HuH-7 (cell line): ENCODE measurements at regions not wholly inside any gene's neighbourhood (a gene's known extent, or its start where the extent isn't known, plus 50 kb on each side); places are given as distances from the start of the nearest gene placed in this dataset.
"Not testable (repeated sequence)": the region's sequence is repeated elsewhere in the genome, so short reads cannot be mapped to it uniquely, and the experiment has no call there.

Experiments used
- DNase-seq: peaks from one replicate; pipeline ENCODE4 v3.0.0; 2011; ENCODE audit warnings: low spot score

DNA sequence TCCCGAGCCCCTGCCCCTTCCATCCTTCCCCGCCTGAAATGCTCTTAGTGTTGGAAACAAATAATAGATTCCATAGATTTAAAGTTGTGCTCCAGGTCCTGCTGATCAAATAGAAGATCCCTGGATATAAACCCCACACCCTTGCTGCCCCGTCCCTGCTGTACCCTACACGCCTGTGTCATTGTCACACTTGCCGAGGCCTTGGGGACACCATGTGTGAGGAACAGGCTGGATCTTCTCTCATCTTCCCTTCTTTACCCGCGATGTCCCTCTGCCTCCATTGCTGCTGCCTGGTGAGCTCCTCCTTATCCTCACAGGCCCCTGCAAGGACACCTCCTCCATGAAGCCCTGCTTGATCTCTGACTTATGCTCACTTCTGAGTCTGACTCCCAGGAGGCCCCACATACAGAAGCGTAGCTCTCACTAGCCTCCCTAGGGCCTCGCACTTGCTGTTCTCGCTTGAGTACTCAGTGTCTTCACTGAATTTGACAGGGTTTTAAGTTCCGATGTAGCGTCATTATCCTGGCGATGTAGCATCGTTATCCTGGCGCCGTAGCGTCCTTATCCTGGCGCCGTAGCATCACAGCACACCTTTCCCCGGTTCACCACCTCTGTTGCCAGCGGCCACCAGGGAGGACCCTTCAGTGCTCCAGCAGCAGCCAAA, 221.9 kb downstream of the NDUFA10 start:
- DNase-seq = no peak

DNA sequence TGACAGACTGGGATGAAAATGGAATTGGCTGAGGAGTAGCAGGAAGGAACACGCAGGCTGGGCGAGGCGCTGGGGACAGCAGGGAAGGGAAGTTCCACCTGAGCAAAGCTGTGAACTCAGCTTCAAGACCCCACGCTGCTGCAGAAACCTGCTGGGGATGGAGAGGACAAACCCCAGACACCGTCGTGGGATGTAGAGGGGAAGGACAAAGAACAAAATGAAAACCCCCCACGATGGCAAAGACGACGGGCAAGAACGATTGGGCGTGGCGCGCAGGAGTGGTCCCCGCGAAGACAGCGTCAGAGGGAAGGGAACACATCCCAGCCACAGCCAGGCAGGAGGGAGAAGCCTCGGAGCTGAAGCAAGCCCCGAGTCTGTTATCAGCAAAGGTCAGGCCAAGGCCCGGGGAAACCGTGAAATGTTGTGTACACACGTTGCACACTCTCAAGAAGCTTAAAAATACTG, 222.9 kb downstream of the NDUFA10 start:
- no peak for DNase-seq

DNA sequence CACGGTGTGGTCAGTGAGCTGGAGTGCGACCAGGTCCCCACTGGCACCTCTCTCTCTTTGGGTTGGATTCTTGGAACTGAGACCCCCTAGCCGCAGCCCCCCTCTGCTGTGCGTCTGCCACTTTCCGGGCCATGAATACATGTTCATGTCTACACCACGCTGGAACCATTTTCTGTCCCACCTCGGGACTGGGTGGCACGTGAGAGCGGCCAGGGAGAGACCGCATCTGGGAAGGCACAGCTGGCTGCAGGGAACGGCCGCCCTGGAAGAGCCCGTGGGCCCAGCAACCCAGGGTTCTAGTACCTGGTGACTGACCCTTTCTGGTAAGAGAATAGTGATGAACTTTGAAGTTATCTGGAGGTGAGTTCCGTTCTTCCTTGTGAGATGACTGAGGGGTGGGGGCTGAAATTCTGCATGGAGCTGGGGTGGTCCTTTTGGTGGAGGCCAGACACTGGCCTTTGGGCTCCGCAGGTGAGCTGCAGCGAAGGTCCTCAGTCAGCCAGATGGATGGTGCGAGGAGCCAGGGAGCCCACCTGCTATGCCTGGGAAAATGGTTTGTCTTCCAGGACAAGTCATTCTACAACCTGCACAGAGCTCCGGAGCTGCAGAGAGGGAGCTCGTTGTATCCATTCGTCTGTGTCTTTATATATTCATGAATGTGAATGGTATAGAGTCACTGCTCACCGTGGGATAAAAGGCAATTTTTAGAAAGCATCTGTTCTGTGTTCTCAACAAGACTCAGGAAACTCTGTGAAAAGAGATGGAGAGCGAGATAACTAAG, 223.5 kb downstream of the NDUFA10 start:
- DNase-seq = no peak

DNA sequence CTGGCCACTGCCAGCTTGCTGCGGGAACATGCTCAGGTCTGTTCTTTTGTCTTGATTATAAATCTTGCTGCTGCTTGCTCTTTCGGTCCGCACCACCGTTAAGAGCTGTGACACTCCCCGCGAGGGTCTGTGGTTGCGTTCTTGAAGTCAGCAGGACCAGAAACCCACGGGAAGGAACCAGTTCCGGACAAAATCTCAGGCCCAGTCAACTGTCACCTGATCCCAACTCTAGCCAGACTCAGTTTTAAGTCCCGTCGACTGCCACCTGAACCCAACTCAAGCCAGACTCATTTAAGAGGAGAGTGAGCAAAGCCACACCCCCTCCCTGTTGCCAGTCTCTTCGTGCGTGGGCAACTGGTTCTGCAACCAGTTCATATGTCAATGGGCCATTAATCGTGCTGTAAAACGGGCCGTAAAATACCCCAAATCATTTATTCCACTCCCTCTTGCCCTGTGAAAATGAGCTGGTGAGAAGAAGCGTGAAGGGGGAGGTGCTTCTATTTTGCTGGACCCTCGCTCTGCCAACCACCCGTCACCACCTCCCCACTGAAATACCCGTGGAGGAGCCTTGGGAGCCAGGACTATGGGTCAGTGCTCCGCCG, 224.3 kb downstream of the NDUFA10 start:
- no peak for DNase-seq

DNA sequence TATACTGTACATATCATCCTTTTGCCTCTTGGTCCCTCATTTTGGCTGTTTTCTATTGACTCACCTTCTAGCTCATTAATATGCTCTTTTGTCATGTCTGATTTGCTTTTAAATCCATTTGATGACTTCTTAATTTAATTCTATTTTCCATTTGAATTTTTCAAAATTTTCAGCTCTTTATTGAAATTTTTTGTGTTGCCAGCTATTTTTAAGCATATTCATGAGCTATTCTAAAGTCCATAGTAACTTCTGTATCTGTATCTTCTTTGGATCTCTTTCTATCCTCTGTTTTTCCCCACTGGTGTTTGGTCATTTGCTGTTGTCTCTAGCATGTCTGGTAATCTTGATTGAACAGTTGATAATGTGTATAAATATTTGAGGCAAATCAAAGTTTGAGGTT, 227.8 kb downstream of the NDUFA10 start:
- DNase-seq = no peak

DNA sequence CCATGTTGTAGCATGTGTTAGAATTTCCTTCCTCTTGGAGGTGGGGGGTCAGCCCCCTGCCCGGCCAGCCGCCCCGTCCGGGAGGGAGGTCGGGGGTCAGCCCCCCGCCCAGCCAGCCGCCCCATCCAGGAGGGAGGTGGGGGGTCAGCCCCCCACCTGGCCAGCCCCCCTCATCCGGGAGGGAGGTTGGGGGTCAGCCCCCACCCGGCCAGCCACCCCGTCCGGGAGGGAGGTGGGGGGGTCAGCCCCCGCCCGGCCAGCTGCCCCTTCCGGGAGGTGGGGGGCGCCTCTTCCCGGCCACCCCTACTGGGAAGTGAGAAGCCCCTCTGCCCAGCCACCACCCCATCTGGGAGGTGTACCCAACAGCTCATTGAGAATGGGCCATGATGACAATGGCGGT, 229.4 kb downstream of the NDUFA10 start:
- not testable (repeated sequence) for DNase-seq

DNA sequence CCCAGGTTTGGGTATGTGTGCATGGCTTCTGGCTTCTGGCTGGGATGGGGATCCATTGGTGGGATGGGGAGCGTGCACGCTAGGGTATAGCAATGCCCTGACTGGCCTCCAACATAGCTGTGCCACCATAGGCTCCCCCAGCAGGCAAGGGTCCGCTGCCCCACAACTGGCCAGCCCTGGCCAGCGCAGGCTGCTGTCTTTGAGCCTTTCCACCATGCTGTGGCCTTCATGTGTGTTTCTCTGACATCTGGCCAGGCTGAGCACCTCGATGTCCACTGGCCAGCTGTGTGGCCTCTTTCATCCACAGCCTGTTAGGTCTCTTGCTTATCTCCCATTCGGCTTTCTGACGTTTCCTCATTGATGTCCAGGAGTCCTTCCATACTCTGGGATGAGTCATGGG, 231.3 kb downstream of the NDUFA10 start:
- no peak for DNase-seq

DNA sequence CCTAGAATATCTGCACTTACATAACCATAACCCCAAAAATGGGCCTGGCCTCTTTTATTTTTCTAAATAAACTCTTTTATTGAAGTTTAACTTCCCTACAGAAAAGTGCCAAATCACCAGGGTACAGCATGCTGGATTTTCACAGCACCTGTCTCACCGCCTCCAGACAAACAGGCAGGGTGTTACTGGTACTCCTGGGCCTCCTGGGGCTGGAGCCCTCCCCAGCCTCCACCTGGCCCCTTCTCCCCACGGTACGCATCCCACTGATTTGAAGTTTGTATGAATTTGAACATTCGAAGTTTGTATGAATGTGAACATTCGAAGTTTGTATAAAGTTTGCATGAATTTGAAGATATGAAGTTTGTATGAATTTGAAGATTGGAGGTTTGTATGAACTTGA, 232.1 kb downstream of the NDUFA10 start:
- no peak for DNase-seq

DNA sequence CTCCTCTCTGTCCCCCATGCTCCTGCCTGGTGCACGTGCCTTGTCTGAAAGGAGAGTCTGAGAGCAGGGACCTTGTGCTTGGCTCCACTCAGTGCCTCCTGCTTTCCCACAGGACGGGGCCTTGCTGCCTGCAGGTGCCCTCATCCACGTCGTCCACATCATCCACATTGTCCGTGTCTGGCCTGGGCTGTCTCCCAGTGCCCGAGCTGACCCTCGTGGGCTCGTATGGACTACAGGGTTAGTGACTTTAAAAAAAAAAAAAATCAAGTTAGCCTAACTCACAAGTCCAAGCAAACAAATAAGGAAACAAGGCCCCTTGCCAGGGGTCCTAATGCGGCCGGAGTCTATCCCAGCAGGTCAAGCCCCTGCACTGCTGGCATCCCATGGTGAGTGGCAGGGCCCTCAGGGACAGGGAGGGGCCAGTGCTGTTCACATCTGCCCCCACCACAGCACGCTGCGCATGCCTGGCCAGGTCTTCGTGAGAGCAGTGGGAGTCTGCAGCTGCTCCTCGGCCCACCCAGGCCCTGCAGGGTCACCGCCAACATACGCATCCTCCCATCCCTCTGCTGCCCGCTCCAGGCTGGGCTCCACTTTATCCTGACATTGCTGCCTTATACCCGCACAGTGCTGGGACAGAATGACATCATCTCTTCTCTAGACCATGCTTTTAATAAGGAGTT, 232.6 kb downstream of the NDUFA10 start:
- no peak for DNase-seq

DNA sequence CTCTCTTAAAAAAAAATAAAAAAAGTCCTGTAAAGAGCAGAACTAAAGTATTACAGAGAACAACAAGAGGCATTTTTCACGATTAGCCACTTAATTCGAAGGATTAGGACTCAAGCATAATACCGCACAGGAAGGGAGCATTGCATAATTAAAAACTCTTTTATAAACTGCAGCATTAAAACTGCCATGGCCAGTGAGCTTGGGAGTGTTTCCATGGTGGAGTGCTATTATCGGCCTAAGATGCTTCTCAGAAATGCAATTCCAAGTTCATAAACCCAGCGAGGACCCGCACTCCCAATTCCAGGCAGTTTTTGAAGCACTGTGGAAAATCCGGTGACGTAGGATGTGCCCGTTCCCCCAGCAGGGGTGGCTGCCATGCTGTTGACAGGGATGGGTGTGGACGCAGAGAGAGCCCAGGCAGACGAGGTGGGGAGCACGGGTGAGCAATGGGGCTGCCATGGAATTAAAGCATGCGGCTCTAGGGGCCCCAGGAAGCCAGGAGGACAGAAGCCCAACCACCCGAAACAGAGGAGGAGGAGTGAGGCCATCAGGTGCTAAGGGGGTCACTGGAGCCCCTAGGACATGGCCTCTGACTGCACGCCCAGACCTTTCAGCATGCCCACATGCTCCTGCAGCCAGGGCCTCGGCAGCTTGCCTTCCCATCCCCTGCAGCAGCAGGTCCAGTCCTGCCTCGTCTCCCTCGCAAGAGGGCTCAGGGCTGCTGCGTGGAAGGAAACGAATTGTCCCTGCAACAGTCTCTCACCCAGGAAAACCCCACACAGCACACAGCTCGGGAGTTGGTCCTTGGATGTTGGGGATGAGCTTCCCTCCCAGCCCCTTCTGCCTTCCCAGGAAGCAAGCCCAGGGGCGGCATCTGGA, 233.4 kb downstream of the NDUFA10 start:
- no peak for DNase-seq

DNA sequence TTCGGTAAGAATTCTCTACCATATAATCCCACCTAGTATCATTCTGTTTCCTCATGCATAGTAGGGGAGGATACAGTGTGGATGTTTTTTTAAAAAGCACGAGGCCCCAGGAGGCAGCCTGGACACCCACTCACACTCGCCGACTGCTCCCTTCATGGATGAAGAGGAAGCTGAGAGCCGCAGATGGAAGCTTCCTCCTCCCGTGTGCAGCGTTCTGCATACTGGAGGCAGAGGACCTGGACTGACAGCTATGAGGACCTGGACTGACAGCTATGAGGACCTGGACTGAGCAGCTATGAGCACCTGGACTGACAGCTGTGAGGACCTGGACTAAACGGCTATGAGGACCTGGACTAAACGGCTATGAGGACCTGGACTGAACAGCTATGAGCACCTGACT, 234.4 kb downstream of the NDUFA10 start:
- no peak for DNase-seq

DNA sequence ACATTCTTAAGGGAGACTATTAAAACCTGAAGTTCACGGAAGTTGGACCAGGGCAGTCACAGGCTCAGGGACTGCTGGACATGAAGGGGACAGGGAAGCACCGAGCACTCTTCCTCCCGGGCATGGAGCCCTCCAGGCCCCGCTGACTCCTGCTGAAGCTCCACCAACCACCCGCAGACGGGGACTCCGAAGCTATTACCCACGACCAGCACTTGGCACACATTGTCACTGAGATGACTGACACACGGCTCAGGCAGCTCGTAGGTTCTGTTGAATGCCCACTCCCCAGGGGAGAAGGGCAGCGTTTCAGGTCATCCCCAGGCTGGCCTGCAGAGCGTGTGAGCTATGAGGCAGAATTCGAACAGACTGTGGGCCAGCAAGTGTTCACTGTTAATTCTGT, 234.8 kb downstream of the NDUFA10 start:
- DNase-seq = no peak

DNA sequence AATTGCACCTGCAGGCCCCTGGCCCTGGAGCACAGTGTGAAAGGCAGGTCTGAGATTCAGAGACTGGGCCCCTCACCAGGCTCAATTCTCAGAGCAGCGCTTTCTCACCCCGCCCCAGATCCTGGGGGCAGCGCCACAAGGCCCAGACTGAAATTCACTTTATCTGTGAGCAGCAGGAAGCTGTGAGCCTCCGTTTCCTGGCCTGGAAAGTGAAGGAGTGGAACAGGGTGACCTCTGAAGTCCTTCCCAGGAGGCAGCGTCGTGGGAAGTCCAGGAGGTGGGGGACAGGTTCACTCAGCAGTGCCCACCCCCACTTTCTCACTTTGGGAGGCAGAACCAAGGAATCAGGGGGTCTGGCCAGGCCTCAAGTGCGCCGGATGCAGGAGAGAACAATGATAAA, 235.4 kb downstream of the NDUFA10 start:
- no peak for DNase-seq

DNA sequence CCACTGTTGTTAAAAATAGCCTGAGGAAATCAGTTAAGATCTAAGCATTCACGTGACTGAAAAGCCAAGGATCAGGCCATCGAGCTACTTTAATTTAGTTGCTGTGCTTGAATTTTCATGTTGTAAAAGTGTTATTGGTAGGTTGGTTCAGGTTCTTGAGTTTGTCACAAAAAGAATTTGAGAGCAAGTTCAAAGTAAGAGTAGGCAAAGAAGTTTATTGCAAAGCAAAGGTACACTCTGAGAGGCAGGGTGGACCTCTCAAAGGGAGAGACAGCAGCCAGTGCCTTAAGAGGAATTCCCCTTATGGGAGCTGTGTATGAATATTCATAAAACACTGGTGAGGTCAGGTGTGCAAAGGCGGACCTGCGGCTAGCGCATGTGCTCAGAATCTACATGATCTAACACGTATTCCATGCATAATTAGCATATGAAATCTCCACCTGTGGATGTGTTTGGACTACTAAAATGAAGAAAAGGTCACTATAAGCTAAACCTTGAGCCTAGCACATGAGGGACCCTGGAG, 236.5 kb downstream of the NDUFA10 start:
- DNase-seq = no peak

DNA sequence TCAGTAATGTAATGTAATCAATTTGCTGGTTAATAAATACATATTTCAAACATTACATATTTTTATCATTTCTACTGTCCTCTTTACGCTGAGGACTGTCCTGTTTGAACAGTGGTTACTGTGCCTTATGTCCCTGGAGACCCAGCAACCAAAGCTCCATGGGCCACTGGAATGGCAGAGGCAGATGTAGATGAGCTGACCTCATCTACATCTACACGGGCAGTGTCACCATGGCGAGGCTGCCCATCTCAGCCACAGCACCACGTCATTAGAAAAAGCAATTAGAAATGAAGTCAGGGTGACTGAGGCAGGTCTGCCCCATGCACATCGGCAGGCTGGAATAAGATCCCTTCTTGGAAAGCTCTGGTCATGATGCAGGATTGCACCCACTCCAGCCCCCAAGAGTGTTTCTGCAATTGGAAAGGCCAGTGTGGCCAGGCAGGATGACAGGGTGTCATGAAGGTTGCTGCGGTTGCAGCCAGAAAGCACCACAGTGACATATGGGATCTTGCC, 237.5 kb downstream of the NDUFA10 start:
- DNase-seq = no peak

DNA sequence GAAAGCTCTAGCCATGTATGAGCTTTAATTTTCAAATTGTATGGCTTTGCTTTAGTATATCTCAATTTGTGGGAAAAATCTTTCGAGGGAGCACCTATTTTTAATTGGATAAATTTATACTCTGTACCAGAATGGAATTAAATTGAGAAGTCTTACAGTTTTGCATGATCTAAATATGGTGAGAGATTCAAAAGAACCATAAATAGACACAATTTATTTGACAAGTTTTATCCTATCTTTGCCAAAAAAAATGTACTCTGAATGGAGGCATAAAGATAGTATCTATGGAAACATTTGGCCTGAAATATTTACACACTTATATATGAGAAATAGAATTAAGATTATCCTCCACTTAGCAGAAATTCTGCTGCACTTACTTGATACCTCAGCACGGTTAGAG, 238.4 kb downstream of the NDUFA10 start:
- DNase-seq = no peak

DNA sequence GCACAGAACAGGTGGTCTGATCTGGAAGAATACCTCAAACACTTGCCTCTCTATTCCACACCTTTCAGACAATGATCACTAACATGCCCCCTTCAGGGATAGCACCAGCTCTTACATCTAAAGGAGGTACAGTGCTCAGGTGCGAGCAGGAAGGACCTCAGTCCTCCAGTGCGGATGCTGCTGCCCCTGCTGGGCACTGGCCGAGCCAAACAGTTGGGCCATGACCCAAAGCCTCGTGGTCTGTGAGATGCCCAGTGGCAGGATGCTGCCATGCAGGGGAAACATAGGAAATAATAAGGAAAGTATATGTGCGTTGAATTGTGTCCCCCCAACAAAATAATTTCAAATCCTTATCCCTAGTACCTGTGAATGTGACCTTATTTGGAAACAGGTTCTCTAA, 243.7 kb downstream of the NDUFA10 start:
- DNase-seq = no peak

DNA sequence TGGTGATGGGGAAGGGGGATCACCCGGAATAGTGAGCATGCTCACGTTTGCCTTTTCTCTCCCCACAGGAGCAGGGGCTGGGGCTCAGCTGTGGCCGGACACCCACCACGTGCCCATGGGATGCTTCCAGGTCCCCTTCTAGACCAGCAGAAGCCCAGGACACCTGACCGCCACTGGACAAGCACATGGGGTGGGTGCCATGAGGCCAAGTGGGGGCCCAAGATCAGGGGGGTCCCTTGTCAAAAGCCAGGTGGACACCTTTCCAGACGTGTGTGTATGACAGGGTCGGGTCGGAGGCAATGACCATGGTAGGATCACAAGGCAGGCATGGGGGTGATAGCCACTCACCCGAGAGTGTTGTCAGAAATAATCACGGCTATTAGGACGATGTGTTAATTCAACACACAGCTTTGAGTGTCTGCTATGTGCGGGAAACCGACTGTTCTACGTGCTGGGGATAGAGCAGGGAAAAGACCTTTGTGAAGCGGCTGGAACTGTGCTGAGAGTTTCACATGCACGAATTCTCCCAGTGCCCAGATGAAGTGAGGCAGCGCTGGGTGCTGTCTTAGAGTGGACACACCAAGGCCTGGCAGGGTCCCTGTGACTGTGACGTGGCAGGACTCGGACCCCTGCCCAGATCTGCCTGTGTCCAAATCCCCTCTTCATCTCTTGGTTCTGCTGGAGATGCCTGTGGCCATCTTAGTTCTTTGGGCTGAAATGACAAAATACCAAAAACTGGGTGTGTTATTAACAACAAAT, 244.7 kb downstream of the NDUFA10 start:
- DNase-seq = no peak

DNA sequence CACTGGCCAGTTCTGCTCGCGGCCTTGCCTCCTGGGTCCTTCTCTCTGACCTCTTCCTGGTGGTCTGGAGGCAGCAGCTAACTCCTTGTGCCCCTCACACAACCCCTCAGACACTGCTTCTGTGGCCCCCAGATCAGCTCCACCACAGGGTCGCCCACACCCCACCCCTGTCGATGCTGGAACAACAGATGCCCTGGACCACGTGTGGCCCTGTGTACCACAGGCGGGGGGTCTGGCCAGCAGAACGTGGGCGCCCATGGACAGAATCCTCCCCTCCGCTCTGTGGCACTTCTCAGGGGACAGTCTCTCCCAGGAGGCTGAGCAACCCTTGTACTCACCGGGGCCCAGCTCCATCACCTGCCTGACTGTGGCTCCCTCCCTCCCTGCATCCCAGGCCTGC, 245.6 kb downstream of the NDUFA10 start:
- no peak for DNase-seq

DNA sequence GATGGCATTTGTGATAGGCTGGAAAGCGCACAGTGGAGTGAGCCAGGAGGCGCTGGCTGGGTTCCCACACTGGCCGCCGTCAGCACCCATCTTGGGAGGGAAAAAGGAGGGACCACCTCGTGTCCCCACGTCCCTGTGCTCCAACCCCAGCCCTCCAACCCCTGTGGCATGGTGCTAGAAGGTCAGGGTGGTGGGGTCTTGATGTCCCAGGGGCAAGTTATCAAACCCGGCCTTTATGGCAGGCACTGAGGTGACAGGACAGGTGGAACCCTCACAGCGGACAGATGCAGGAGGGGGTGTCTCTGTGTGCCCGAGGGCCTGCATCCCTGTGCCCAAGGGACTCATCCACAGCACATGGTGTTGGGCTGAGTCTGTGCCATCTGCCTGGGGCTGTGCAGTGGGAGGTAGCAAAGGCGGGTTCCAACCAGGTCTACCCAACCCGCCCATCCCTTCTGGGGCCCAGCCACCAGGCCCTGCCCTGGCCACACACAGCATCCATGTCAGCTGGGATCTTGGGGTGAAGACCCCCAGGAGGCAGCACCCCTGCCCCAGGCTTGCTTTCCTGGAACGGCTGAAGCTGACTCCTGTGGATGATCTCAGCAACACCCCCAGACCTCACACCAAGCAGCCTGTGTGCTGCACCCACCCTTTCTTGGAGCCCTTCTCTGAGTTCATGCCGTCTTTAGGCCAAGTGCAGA, 246.1 kb downstream of the NDUFA10 start:
- DNase-seq = no peak
